ENCODE measurements at regions not wholly inside any gene's neighbourhood (a gene's known extent, or its start where the extent isn't known, plus 50 kb on each side); places are given as distances from the start of the nearest gene placed in this dataset.

- no peak for DNase-seq
- no peak overlapping the region for H3K4me3 ChIP-seq
- H3K36me3 ChIP-seq, result no peaks in the 10 kb centered on the region
- no peaks in the 10 kb centered on the region for H3K4me1 ChIP-seq
- H3K27ac ChIP-seq, result no peak overlapping the region
- TF ChIP-seq CTCF (IDR thresholded peaks at IDR 0.05) (no peak), POLR2A (IDR thresholded peaks at IDR 0.05) (no peak)
- no peaks in the 10 kb centered on the region for H3K9me3 ChIP-seq
- H3K27me3 ChIP-seq, result no peaks in the 10 kb centered on the region
Observed at GRCh38 chr2:144988591-144988990, 468.7 kb upstream of the ZEB2 start.

DNA sequence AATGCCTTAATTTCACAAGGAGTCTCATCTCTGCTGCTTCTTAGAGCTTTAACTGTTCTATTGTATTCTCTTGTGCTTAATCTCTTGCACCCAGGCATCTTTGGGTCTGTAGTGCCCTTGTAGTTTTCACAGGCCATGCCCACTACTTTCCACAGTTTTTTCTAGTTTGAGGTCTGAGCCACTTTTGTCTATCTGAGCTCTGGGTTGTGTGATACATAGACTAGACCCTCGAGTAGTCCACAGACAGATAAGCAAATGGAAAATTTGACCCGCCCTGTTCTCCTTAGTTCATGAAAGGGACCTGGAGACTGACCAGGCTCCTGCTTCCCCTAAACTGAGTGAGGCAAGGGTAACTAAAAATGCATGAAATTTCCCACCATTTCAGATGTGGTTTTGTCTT, 466.8 kb upstream of the ZEB2 start:
- no peaks in the 10 kb centered on the region for H3K27me3 ChIP-seq
- DNase-seq, result no peak
- H3K4me3 ChIP-seq, result no peak overlapping the region
- H3K9me3 ChIP-seq, result no peaks in the 10 kb centered on the region
- H3K36me3 ChIP-seq, result no peaks in the 10 kb centered on the region
- no peaks in the 10 kb centered on the region for H3K4me1 ChIP-seq
- H3K27ac ChIP-seq, result no peak overlapping the region
- TF ChIP-seq CTCF (IDR thresholded peaks at IDR 0.05) (no peak), POLR2A (IDR thresholded peaks at IDR 0.05) (no peak)

GRCh38 chr2:144984038-144984437, 464.1 kb upstream of the ZEB2 start:
- no peaks in the 10 kb centered on the region for H3K4me1 ChIP-seq
- H3K4me3 ChIP-seq, result no peak overlapping the region
- H3K36me3 ChIP-seq, result no peaks in the 10 kb centered on the region
- DNase-seq, result no peak
- TF ChIP-seq CTCF (IDR thresholded peaks at IDR 0.05) (no peak), POLR2A (IDR thresholded peaks at IDR 0.05) (no peak)
- no peaks in the 10 kb centered on the region for H3K9me3 ChIP-seq
- H3K27ac ChIP-seq, result no peak overlapping the region
- H3K27me3 ChIP-seq, result no peaks in the 10 kb centered on the region

- Histone ChIP-seq H3K9me3 (no peaks in the 10 kb centered on the region), H3K4me3 (no peak overlapping the region), H3K4me1 (no peaks in the 10 kb centered on the region), H3K27ac (no peak overlapping the region), H3K27me3 (no peaks in the 10 kb centered on the region), H3K36me3 (no peaks in the 10 kb centered on the region)
- no peak for DNase-seq
- TF ChIP-seq CTCF (IDR thresholded peaks at IDR 0.05), result no peak
- TF ChIP-seq POLR2A (IDR thresholded peaks at IDR 0.05), result no peak
Observed at GRCh38 chr2:144983107-144983506, 463.2 kb upstream of the ZEB2 start.

- Histone ChIP-seq H3K4me3 (no peak overlapping the region), H3K4me1 (no peaks in the 10 kb centered on the region), H3K9me3 (no peaks in the 10 kb centered on the region), H3K27ac (no peak overlapping the region), H3K27me3 (no peaks in the 10 kb centered on the region), H3K36me3 (no peaks in the 10 kb centered on the region)
- no peak for DNase-seq
- TF ChIP-seq POLR2A (IDR thresholded peaks at IDR 0.05), result no peak
- no peak for TF ChIP-seq CTCF (IDR thresholded peaks at IDR 0.05)
Observed at GRCh38 chr2:144982481-144982880, 462.6 kb upstream of the ZEB2 start.

DNA sequence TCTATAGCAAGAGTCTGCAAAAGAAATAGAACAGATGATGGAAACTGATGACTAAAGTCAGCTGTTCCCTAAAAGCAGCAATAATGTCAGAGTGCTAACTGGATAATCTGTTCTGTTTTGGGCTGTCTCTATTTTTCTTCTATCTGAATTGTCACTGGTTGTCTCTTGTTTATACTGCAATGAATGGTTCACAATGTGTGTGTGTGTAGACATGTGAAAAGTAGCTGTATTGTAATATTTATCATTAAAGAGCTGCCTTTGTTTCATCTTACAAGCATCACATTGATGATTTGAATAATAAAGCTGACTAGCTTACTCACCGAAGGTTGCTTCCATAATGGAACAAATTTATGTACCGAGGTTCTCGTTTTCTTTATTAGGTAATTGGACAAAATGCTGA, 456.0 kb upstream of the ZEB2 start:
- no peak overlapping the region for H3K4me3 ChIP-seq
- H3K27ac ChIP-seq, result no peak overlapping the region
- no peaks in the 10 kb centered on the region for H3K27me3 ChIP-seq
- DNase-seq, result no peak
- TF ChIP-seq CTCF (IDR thresholded peaks at IDR 0.05) (no peak), POLR2A (IDR thresholded peaks at IDR 0.05) (no peak)
- H3K36me3 ChIP-seq, result no peaks in the 10 kb centered on the region
- no peaks in the 10 kb centered on the region for H3K9me3 ChIP-seq
- H3K4me1 ChIP-seq, result no peaks in the 10 kb centered on the region

All from Peyer's patch (tissue), 4 donors.